NCI-H2227 (cell line): ENCODE measurements at regions not wholly inside any gene's neighbourhood (a gene's known extent, or its start where the extent isn't known, plus 50 kb on each side); places are given as distances from the start of the nearest gene placed in this dataset.
"Not testable (repeated sequence)": the region's sequence is repeated elsewhere in the genome, so short reads cannot be mapped to it uniquely, and the experiment has no call there.

ENCODE experiments used
- DNase-seq: peaks from one replicate; lab custom pipeline; 2025; ENCODE audit not compliant: unreplicated experiment; lab: John Stamatoyannopoulos, UW

- DNase-seq, result no peak
Observed at GRCh38 chr12:88855301-88855700, 275.0 kb upstream of the KITLG start.

DNA sequence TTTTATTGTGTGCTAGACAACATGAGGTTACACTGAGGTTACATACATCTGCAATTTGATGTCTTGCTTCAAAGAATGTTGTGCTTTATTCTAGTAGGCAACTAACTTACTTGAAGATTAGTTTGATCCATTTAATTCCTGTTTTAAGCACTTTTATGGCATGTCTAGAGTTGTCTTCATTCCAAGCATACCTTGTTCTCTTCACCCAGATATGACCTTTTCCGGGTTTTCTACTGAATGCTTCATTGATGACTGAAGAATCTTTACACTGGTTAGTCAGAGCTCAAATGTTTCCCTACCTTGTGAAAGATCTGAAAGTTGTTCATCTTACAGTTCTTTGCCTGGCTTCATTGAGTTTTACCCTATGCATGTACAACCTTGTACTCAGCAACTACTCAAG lies 274.0 kb upstream of the KITLG start:
- no peak for DNase-seq

DNA sequence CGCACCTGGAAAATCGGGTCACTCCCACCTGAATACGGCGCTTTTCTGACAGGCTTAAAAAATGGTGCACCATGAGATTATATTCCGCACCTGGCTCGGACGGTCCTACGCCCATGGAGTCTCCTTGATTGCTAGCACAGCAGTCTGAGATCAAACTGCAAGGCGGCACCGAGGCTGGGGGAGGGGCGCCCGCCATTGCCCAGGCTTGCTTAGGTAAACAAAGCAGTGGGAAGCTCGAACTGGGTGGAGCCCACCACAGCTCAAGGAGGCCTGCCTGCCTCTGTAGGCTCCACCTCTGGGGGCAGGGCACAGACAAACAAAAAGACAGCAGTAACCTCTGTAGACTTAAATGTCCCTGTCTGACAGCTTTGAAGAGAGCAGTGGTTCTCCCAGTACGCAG lies 267.0 kb upstream of the KITLG start:
- DNase-seq, result not testable (repeated sequence)

DNA sequence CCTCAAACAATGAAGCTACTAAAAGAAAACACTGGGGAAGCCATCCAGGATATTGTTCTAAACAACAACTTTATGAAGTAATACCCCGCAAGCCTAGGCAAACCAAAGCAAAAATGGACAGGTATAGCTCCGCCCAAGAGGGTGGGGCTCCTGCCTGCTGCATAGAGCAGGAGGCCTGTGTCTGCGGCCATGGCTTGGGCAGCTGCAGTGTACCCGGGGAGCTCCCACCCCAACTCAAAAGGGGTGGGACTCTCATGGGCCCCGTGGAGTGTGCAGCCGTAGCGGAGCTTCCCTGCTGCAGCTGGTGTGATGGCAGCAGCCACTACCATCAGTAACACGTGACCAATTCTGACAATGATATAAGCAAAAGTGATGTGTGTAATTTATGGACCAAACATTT lies 264.2 kb upstream of the KITLG start:
- DNase-seq, result no peak

DNA sequence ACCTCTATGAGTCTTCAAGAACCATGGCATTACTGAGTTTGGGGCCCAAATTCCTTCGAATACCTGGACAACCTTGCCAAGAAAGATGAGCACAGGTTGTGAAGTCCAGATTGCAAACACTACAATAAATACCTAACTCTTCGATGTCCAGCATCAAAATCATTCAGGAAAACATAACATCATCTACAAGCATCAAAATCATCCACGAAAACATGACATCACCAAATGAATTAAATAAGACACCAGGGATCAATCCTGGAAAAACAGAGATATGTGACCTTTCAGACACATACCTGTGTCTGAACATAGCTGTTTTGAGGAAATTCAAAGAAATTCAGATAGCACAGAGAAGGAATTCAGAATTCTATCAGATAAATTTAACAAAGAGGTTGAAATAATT lies 262.0 kb upstream of the KITLG start:
- DNase-seq, result no peak

GRCh38 chr12:88839486-88839885 lies 259.2 kb upstream of the KITLG start:
- no peak for DNase-seq

- no peak for DNase-seq
Observed at GRCh38 chr12:88836156-88836555, 255.9 kb upstream of the KITLG start.

DNA sequence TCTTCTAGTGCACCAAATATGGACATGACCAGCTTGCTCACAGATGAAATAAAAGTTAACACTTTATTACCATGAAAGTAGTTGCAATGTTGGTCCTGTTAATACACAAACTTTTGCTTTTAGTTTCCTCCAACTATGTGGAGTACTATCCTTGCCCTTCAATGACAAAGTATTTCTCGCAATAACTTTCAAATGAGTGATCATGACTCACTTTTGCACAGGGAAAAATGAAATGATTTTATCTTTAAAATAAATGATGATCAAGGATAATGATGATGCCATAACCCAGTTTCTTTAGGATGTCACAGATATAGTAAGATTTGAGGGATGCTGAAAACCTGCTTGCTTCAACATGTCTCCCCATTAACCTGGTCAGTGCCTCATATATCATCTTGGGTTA lies 254.0 kb upstream of the KITLG start:
- no peak for DNase-seq

GRCh38 chr12:88833641-88834116 lies 253.4 kb upstream of the KITLG start:
- no peak for DNase-seq

DNA sequence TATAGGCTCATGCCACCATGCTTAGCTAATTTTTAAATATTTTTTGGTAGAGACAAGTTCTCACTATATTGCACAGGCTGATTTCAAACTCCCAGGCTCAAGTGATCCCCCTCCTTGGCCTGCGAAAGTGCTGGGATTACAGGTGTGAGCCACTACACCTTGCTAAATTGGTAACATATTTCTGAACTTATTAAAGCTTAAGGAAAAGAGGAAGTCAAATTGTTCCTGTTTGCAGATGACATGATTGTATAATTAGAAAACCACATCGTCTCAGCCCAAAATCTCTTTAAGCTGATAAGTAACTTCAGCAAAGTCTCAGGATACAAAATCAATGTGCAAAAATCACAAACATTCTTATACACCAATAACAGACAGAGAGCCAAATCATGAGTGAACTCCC lies 248.3 kb upstream of the KITLG start:
- not testable (repeated sequence) for DNase-seq

DNA sequence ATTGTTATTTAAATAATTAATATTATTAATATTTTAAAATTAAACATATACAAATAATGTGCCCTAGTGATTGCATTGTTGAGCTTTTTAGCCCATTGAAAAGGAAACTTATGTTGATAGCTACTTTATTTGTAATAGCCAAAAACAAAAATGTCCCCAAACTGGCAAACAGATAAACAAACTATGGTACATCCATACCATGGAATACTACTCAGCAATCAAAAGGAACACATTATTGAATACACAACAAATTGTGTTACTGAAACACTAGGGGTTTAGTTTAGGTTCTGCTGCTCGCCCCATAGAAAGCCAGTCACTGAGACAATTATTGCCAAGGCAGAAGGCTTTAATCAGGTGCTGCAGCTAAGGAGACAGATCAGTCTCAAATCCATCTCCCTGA lies 239.7 kb upstream of the KITLG start:
- DNase-seq, result no peak

GRCh38 chr12:88816201-88816600 lies 235.9 kb upstream of the KITLG start:
- DNase-seq, result no peak

DNA sequence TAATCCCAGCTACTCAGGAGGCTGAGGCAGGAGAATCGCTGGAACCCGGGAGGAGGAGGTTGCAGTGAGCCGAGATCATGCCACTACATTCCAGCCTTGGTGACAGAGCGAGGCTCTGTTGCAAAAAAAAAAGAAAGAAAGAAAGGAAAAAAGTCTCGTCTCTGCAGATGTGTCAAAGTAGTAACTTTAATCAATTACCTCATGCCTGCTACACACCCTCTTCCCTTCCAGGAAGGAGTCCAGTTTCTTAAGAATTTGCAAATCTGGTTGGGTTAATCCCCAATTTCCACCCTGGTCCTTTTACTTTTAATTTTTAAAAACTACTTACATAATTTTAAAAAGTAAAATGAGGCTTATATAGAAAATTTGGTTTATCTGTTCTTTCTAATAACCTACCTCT lies 234.5 kb upstream of the KITLG start:
- no peak for DNase-seq

- DNase-seq, result no peak
Observed at GRCh38 chr12:88812610-88813009, 232.3 kb upstream of the KITLG start.

DNA sequence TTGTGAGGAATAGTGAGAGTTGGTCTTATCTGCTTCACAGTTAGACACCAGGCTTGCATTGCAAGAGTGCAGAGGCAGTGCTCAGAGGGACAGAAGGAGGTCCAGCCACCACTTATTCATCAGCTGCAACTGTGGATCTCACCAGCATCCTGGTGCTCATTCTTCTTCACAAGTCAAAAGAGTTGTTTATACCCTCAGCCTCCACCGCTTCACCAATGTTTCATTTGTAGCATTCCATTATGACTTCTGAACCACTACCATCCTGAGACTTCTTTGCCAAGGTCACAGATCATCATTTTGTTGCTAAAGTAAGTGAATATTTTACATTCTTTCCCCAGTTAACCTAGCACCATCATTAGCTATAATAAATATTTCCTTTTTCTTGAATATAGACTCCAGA lies 230.5 kb upstream of the KITLG start:
- DNase-seq, result no peak

GRCh38 chr12:88809841-88810240 lies 229.6 kb upstream of the KITLG start:
- not testable (repeated sequence) for DNase-seq

DNA sequence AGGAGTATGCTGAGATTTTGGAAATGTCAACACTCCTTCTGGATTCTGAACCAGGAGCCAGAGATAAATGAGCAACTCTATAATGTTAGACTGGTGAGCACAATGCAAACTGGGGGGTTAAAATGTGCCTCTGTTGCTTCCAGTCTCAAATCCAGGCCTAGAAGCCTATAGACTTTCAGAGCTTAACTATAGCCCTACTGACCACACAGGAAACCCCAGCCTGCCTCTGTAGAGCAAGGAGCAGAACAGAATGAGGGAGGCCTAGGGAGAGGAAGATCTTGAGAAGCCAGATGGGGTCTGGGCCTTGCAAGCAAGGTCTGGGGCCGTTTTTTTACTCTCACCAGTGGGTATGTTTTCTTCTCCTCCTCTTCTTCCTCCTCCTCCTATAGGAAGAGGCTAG lies 225.4 kb upstream of the KITLG start:
- DNase-seq, result no peak

GRCh38 chr12:88805286-88805685 lies 225.0 kb upstream of the KITLG start:
- DNase-seq, result no peak

DNA sequence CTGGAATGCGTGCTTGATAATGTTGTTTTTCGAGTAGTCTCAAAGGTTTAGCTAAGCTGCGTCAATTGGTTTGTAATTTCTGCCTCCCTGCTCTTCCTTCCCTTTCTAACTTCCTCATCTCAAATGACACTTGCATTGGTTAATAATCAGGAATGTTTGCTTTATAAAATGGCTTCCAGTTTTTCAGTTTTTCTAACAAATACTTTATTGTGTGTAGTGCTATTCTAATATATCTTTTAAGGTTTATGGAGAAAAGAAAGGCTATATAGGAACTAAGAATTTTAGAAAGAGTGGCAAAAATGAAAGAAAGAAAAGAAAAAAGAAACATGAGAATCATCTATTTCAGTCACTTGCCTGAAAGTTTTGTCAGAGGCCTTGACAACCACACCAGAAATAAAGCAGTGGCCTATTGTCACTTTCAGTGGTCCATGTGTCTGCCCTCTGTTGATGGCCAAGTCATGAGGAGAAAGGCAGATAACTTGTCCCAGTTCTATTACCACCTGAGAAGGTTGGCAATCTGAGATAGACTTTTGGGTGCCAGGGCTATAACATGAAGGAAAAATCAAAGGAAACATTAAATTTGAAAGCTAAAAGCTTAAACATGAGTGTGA lies 221.9 kb upstream of the KITLG start:
- DNase-seq, result no peak

DNA sequence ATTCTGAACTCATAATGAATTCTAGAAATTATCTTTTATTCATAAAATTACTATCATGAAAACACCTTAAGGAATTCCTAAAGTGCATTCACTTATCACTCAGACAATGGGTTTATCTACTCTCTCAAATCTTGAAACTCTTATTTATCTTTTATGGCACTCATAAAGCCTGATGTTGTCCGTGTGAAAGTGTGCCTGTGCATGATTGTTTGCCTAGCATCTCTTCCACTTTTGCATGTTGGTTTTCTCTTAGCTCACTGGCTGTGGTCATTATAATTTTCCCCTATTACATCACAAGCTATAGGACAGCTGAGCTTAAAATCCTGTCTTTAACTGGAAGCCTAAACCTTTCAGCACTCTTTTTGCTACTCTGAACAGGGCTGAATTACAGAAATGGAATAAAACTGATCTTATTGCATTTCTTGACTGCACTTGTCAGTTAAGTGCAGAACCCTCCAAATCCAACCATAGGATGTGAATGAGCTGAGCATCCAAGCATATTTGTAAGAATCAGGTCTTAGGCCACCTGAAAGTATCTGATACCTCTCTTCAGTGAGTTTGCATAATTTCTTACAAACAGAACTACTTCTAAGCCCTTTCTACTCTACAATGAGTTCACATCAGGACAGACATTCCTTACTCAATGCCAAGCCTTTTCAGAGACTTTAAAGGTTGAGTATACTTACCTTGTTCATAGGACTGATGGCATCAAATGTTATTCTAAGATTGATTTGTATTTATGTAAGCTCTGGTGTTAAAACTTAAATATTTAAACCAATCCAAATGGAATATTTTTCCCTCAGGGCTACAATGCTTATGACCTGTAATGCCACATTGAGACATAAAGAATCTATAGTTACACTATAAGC lies 221.2 kb upstream of the KITLG start:
- DNase-seq, result no peak

GRCh38 chr12:88793096-88793495 lies 212.8 kb upstream of the KITLG start:
- DNase-seq, result no peak

GRCh38 chr12:88790231-88790630 lies 210.0 kb upstream of the KITLG start:
- no peak for DNase-seq

GRCh38 chr12:88784166-88784565 lies 203.9 kb upstream of the KITLG start:
- no peak for DNase-seq
